ENCODE measurements at regions not wholly inside any gene's neighbourhood (a gene's known extent, or its start where the extent isn't known, plus 50 kb on each side); places are given as distances from the start of the nearest gene placed in this dataset.

- DNase-seq (ENCODE audit: low spot score) = no peak
- intact Hi-C loops (cut with DNase I) = no loop called here
Observed at GRCh38 chr6:51414361-51414760, 595.7 kb downstream of the TFAP2B start.

- DNase-seq (ENCODE audit: low spot score) = no peak
- intact Hi-C loops (cut with DNase I) = no loop called here
Observed at GRCh38 chr6:51415501-51415900, 596.8 kb downstream of the TFAP2B start.

- DNase-seq (ENCODE audit: low spot score) = no peak
- intact Hi-C loops (cut with DNase I) = no loop called here
Observed at GRCh38 chr6:51429017-51429712, 610.5 kb downstream of the TFAP2B start.

GRCh38 chr6:51430589-51430988 lies 611.9 kb downstream of the TFAP2B start:
- DNase-seq (ENCODE audit: low spot score) = no peak
- intact Hi-C loops (cut with DNase I) = no loop called here

GRCh38 chr6:51432481-51432880 lies 613.8 kb downstream of the TFAP2B start:
- no peak for DNase-seq (ENCODE audit: low spot score)
- intact Hi-C loops (cut with DNase I) = no loop called here

GRCh38 chr6:51450248-51450957 lies 631.7 kb downstream of the TFAP2B start:
- DNase-seq (ENCODE audit: low spot score) = no peak
- intact Hi-C loops (cut with DNase I) = loop anchor here in 1 of 2 donors (10.0 kb wide), 1 partner anchor 1124 kb away; the partner anchor contains the start of gene TRAM2

GRCh38 chr6:51450958-51451357 lies 632.3 kb downstream of the TFAP2B start:
- intact Hi-C loops (cut with DNase I) = loop anchor here in 1 of 2 donors (10.0 kb wide), 1 partner anchor 1124 kb away; the partner anchor contains the start of gene TRAM2
- no peak for DNase-seq (ENCODE audit: low spot score)

- no peak for DNase-seq (ENCODE audit: low spot score)
- intact Hi-C loops (cut with DNase I) = loop anchor here in 1 of 2 donors (10.0 kb wide), 1 partner anchor 1119 kb away; the partner anchor contains the start of gene TRAM2
Observed at GRCh38 chr6:51456282-51456681, 631.1 kb downstream of the PKHD1 start.

- DNase-seq (ENCODE audit: low spot score) = no peak
- intact Hi-C loops (cut with DNase I) = loop anchor here in 1 of 2 donors (10.0 kb wide), 1 partner anchor 1115 kb away; the partner anchor contains the start of gene TRAM2
Observed at GRCh38 chr6:51459958-51460357, 627.5 kb downstream of the PKHD1 start.

GRCh38 chr6:51462896-51463295 lies 624.5 kb downstream of the PKHD1 start:
- intact Hi-C loops (cut with DNase I) = no loop called here
- DNase-seq (ENCODE audit: low spot score) = no peak

GRCh38 chr6:51463321-51463720 lies 624.1 kb downstream of the PKHD1 start:
- intact Hi-C loops (cut with DNase I) = no loop called here
- no peak for DNase-seq (ENCODE audit: low spot score)

GRCh38 chr6:51464956-51465355 lies 622.5 kb downstream of the PKHD1 start:
- intact Hi-C loops (cut with DNase I) = no loop called here
- DNase-seq (ENCODE audit: low spot score) = no peak

- DNase-seq (ENCODE audit: low spot score) = no peak
- intact Hi-C loops (cut with DNase I) = no loop called here
Observed at GRCh38 chr6:51466427-51466826, 621.0 kb downstream of the PKHD1 start.

- no peak for DNase-seq (ENCODE audit: low spot score)
- intact Hi-C loops (cut with DNase I) = no loop called here
Observed at GRCh38 chr6:51467231-51467952, 620.0 kb downstream of the PKHD1 start.

- no peak for DNase-seq (ENCODE audit: low spot score)
- intact Hi-C loops (cut with DNase I) = no loop called here
Observed at GRCh38 chr6:51468704-51469103, 618.7 kb downstream of the PKHD1 start.

GRCh38 chr6:51472745-51473487 lies 614.5 kb downstream of the PKHD1 start:
- intact Hi-C loops (cut with DNase I) = no loop called here
- no peak for DNase-seq (ENCODE audit: low spot score)

- intact Hi-C loops (cut with DNase I) = no loop called here
- no peak for DNase-seq (ENCODE audit: low spot score)
Observed at GRCh38 chr6:51474022-51474975, 613.1 kb downstream of the PKHD1 start.

GRCh38 chr6:51477711-51478311 lies 609.6 kb downstream of the PKHD1 start:
- no peak for DNase-seq (ENCODE audit: low spot score)
- intact Hi-C loops (cut with DNase I) = no loop called here

Measured in posterior vena cava (tissue), 2 donors.